ENCODE measurements at regions not wholly inside any gene's neighbourhood (a gene's known extent, or its start where the extent isn't known, plus 50 kb on each side); places are given as distances from the start of the nearest gene placed in this dataset.

- TF ChIP-seq CTCF (conservative IDR thresholded peaks at IDR 0.05): no peak
- no peak for TF ChIP-seq ZFX (IDR thresholded peaks at IDR 0.05)
These were observed 572.0 kb upstream of the PABPC4L start for GRCh38 chr4:134773497-134774000.
